ENCODE measurements at regions not wholly inside any gene's neighbourhood (a gene's known extent, or its start where the extent isn't known, plus 50 kb on each side); places are given as distances from the start of the nearest gene placed in this dataset.
A peak's percentile ranks its signal among the peaks of the same experiment; 100 is the strongest.

DNA sequence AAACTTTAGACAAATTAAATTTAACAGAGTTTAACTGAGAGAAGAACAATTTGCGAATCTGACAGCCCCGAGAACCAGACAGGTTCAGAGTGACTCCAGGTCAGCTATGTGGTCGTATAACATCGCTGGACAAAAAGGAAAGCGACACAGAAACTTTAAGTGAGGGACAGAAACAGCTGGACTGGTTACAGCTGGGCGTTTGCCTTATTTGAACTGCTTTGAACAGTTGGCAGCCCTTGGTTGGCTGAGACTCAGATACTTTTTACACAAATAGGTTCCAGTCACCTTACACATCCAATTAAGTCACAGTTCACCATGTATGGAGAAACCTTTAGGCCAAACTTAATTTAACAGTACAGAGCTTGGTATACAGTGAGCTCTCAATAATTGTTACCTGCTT, 436.9 kb downstream of the GUCY1A2 start:
- no peak for DNase-seq (ENCODE audit: low read depth)

DNA sequence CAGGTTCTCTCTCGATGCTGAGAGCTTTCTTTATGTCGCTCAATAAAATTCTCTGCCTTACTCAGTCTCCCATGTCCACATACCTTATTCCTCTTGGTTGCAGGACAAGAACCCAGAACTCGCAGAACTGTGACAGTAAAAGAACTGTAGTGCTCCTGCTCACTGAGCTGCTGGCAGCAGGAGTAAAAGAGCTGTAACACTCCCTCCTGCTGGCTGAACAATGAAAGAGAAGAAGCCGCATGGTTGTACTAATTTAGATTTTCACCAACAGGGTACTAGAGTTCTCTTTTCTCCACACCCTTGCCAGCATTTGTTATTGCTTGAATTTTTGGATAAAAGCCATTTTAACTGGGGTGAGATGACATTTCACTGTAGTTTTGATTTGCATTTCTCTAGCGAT, 433.2 kb downstream of the GUCY1A2 start:
- DNase-seq (ENCODE audit: low read depth) = no peak

DNA sequence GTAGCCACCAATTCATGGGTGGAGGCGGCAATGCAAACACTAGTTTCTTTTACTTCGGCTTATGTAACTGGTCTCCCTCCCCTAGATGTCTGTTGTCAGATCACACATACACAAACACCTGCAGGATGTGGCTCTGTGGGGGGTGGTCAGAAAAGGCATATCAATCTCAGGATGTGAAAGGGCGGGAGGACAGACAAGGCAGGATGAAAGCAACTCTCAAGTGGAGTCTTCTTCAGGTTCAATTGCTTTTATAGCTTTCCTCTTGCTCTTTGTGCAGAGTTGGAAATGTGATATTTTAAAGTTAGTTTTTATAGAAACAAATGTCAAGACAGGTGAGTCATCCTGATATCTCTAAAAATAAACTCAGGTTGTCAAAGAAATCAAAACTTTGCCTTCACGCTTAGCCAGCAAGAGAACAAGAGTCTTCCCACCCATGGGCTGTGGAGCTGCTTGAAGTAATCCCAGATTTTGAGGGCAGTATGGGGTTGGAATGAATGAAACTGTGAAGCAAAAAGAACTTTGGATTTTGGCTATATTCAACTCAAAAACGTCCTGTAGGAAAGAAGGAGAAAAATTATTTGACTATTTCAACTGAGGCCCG, 423.4 kb downstream of the GUCY1A2 start:
- DNase-seq (ENCODE audit: low read depth) = no peak

DNA sequence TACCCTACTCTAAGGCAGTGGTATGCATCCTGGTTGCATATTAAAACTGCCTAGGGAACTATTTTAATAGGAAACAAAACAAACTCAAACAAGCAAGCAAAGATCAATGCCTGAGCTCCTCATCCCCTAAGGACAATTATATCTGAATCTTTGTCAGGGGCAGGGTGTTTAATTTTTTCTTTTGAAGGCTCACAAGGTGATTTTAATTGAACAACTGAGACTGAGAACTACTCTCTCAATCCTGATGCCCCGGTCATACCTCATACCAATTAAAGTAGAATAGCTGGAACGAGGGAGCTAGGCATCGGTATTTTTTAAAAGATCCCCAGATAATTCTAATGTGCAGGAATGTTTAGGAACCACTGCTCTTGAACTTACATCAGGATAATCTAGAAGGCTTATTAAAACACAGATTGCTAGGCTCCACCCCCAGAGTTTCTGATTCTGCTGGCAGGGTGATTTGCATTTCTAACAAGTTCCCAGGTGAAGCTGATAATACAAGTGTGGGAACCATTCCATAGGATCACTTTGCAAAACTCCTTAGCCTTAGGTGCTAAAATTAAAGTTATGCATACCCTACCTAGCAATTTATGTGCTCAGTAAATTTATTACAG, 416.5 kb downstream of the GUCY1A2 start:
- no peak for DNase-seq (ENCODE audit: low read depth)

DNA sequence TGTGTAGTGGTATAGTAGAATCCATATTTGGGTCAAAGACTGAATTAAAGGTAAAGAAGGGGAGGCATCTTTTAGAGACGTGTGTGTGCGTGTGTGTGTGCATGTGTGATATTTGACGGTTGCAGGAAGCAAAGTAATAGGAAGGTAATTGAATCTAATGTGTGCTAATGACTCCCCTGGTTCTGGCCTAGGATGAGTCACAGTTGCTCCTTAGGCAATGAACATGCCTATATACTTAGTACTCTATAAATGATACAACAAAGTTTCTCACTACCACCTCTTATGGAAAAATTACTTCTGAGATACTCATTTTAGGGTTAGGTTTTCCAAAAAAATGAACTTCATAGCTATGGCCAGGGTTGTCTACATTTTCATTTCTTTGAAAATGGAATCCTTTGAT, 409.6 kb downstream of the GUCY1A2 start:
- peak; percentile 42 for DNase-seq (ENCODE audit: low read depth)

DNA sequence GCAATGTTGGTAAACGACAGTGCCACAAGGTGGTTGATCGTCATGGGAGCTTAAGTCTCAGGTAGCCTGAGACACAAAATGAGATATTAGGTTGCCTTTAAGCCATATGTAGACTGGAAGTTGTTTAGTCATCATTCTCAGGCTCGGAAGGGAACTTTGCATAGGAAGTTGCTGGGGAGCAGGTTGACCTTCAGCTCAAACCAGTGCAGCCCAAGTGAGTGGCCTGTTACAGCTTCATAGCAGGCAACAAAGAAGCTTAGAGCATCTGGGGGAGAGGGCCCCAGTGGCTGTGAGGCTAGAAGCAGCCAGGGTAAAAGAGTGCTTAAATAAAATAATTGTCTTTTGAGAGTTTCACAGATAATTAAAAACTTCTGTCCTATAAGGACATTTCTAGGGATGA, 404.0 kb downstream of the GUCY1A2 start:
- no peak for DNase-seq (ENCODE audit: low read depth)

DNA sequence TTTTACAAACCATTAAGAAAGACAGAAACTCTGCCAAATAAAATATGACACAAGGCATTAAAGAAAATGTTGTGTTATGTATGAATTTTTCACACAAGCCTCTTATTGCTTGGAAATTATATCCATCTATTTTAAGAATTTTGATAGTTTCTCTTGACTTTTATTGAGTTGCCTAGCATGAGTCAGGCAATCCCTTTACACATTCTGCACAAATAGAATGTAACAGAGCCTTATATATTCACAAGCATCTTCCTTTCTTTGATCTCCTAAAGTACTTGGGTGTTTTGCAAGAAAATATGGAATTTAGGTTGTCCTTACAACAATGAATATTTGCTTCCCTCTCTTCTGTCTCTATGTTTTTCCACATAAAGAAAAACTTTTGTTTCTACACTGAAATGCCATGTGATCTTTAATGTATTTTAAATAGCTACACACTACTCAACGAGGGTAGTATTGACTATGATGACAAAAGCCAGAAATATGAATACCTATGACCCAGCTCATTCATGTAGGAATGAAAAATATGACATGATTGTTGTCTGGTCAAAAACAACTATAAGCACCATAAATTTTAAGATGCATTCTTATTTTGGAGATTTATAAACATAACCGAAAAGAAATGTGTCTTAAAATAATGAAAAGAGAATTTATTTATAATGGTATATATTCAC, 398.8 kb downstream of the GUCY1A2 start:
- peak; percentile 25 for DNase-seq (ENCODE audit: low read depth)

DNA sequence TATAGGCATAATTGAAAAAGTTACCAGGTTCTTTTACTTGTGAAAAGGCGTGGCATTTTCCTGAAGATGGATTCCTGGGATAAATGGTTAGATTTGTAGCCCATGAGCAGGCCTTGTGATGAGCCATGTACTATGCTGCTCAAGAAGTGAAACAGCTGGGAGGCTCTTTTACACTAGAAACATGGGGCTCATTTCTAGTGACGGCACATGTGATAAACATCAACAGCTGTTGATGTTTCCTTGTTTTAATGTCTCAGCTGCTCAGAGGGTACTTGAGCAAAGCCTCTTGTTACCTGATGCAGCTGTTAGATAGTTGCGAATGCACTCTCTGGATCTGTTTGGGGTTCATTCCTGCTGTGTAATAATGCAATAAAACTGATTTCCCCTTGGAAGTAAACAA, 396.8 kb downstream of the GUCY1A2 start:
- no peak for DNase-seq (ENCODE audit: low read depth)

Data from HS-5 (cell line).